Fibroblast of villous mesenchyme (primary cell): ENCODE measurements at regions not wholly inside any gene's neighbourhood (a gene's known extent, or its start where the extent isn't known, plus 50 kb on each side); places are given as distances from the start of the nearest gene placed in this dataset.

Experiments
- DNase-seq: peaks from one replicate; pipeline ENCODE4 v3.0.0-alpha.2; 2010; ENCODE audit warnings: low read depth
- H3K4me3 ChIP-seq: 2 replicates; pipeline ENCODE4 v1.5.1; 2011; ENCODE audit warnings: low read depth, mild to moderate bottlenecking, low read length
- CTCF ChIP-seq: IDR thresholded peaks from 2 replicates; pipeline ENCODE4 v1.5.1; 2012; ENCODE audit warnings: low read depth, mild to moderate bottlenecking, low read length; ENCODE audit not compliant: insufficient read depth

DNA sequence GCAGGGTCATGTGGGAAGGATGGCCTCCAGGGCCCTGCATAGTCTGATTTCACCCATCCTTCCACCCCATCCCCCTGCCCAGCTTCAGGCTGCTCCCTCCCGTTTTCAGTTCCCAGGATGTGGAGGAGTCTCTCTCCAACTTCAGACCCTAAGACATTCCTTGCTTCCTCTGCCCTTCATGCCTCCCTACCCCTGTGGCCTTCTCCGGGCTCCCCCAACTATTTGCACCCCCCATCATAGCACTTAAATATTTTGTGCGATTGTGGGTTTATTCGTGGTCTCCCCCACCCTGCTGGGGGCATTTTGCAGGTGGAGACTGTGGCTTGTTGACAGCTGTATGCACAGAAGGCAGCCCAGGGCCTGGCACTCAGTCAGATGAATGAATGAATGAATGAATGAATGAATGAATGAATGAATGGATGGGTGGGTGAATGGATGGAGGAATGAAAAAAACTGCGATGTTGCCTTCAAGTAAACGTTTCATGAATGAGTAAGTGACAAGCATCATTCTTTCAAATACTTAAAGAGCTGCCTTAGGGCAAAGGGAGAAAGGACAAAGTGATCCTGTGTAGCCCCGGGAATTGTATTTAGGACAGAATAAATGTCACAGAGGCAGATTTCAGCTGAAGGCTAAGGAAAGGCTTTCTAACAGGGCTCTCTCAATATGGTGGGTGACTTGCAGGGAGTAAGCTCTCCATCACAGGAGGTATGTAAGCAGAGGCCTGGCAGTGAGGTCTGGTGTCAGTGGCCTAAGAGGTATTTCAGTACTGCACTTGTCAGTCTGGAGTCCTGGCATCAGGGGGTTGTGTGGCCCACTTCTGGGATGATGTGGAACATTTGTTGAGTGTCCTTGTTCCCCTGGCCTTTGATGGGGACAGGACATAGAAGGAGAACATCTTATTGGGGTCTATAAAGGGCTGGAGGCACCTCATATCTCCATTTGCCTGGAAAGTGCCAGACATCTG, 156.4 kb downstream of the PTPRU start:
- TF ChIP-seq CTCF, result no peak
- no peak overlapping the region for H3K4me3 ChIP-seq
- no peak for DNase-seq

- H3K4me3 ChIP-seq, result no peak overlapping the region
- TF ChIP-seq CTCF, result no peak
- no peak for DNase-seq
Observed at GRCh38 chr1:29392036-29392435, 155.7 kb downstream of the PTPRU start.

- DNase-seq, result no peak
- no peak overlapping the region for H3K4me3 ChIP-seq
- no peak for TF ChIP-seq CTCF
Observed at GRCh38 chr1:29391362-29391880, 155.1 kb downstream of the PTPRU start.

GRCh38 chr1:29390491-29391361, 154.4 kb downstream of the PTPRU start:
- DNase-seq, result no peak
- H3K4me3 ChIP-seq, result no peak overlapping the region
- no peak for TF ChIP-seq CTCF

DNA sequence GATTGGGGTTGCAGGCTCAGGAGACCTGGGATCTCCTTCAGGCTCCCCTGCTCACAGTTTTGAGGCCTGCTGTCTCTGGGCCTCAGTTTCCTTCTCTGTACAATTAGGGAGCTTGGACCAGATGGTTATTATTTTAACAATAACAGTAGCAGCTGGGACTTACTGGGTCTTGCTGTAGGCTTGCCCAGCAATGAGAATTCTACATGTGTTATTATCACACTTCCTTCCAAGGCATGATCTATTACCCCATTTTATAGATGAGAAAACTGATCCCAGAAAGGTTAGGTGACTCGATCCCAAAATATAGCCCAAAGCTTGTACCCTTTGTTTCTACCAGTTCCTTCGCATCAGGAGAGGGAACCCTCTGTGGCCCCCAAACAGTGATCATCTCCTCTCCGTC, 153.8 kb downstream of the PTPRU start:
- no peak for DNase-seq
- no peak for TF ChIP-seq CTCF
- no peak overlapping the region for H3K4me3 ChIP-seq

- no peak overlapping the region for H3K4me3 ChIP-seq
- no peak for TF ChIP-seq CTCF
- no peak for DNase-seq
Observed at GRCh38 chr1:29389533-29390041, 153.3 kb downstream of the PTPRU start.
